A673 (cell line): ENCODE measurements at regions not wholly inside any gene's neighbourhood (a gene's known extent, or its start where the extent isn't known, plus 50 kb on each side); places are given as distances from the start of the nearest gene placed in this dataset.

Experiments used
- EZH2 ChIP-seq: fragments of 200-600 bp; sonication (generic); IDR thresholded peaks from 2 replicates; pipeline ENCODE4 v1.6.1; 2017; ENCODE audit warnings: borderline replicate concordance, low read depth, mild to moderate bottlenecking, mixed read lengths, antibody characterized with exemption, low read length; ENCODE audit not compliant: poor library complexity, severe bottlenecking
- TF ChIP-seq, protein P1 (sequence below): fragments of 300-800, 200-600 bp; sonication (generic); conservative IDR thresholded peaks from 2 replicates; pipeline ENCODE4 v1.5.1; 2017; ENCODE audit warnings: low read depth, mild to moderate bottlenecking, antibody characterized with exemption, low read length, moderate library complexity, mixed read lengths

DNA sequence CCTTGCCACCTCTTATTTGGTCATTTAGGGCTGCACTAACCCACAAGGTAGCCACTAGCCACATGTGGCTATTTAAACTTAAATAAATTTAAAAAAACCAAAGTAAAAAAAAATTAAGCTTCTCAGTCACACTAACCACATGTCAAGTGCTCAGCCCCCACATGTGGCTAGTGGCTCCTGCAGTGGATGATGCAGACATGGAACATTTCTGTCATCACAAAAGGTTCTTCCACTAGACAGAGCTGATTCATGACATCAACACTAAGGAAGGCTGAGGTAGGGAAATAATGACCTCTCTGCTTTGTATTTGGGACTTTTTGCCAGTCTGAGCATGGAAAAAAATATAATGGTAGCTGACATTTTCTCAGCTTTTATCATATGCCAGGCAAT lies 173.0 kb upstream of the FERMT1 start:
- TF ChIP-seq, protein P1, sequence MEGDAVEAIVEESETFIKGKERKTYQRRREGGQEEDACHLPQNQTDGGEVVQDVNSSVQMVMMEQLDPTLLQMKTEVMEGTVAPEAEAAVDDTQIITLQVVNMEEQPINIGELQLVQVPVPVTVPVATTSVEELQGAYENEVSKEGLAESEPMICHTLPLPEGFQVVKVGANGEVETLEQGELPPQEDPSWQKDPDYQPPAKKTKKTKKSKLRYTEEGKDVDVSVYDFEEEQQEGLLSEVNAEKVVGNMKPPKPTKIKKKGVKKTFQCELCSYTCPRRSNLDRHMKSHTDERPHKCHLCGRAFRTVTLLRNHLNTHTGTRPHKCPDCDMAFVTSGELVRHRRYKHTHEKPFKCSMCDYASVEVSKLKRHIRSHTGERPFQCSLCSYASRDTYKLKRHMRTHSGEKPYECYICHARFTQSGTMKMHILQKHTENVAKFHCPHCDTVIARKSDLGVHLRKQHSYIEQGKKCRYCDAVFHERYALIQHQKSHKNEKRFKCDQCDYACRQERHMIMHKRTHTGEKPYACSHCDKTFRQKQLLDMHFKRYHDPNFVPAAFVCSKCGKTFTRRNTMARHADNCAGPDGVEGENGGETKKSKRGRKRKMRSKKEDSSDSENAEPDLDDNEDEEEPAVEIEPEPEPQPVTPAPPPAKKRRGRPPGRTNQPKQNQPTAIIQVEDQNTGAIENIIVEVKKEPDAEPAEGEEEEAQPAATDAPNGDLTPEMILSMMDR, result no peak
- no peak for TF ChIP-seq EZH2
